ENCODE measurements at regions not wholly inside any gene's neighbourhood (a gene's known extent, or its start where the extent isn't known, plus 50 kb on each side); places are given as distances from the start of the nearest gene placed in this dataset.

DNA sequence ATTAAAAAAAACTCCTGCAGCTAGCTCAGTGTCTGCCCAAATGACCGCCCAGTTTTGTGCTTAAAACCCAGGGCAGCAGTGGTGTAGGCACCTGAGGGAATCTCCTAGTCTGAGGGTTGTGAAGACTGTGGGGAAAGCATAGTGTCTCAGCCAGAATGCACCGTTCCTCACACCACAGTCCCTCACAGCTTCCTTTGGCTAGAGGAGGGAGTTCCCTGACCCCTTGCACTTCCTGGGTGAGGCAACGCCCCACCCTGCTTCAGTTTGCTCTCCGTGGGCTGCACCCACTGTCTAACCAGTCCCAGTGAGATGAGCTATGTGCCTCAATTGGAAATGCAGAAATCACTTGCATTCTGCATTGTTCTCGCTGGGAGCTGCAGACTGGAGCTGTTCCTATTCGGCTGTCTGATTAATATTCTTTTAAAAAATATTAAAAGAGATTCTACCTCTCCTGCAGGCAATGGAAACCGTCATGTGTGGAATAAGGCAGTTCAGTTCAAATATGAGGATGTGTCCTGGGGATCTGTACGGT is 645.7 kb downstream of the FGF9 start:
- no peaks in the 10 kb centered on the region for H3K27me3 ChIP-seq (ENCODE audit: control insufficient read depth in 2 of 2, insufficient read depth in 2 of 2, low read length in 2 of 2)
- TF ChIP-seq JUN (IDR thresholded peaks at IDR 0.05; ENCODE audit: borderline replicate concordance, insufficient read depth, insufficient read length, low read depth) (no peak), POLR2AphosphoS5 (IDR thresholded peaks at IDR 0.05; ENCODE audit: insufficient read depth, low read depth, low read length) (no peak), EZH2 (IDR thresholded peaks at IDR 0.05; ENCODE audit: borderline replicate concordance, low read depth, low read length, severe bottlenecking) (no peak), MYC (IDR thresholded peaks at IDR 0.05; ENCODE audit: low read depth, low read length) (no peak), POLR2A (IDR thresholded peaks at IDR 0.05; ENCODE audit: low read depth, low read length) (no peak), FOS (IDR thresholded peaks at IDR 0.05; ENCODE audit: borderline replicate concordance, insufficient read depth, low read length) (no peak), GATA2 (IDR thresholded peaks at IDR 0.05; ENCODE audit: insufficient read depth, insufficient read length, low read depth, low read length) (no peak)
- TF ChIP-seq, protein P1, sequence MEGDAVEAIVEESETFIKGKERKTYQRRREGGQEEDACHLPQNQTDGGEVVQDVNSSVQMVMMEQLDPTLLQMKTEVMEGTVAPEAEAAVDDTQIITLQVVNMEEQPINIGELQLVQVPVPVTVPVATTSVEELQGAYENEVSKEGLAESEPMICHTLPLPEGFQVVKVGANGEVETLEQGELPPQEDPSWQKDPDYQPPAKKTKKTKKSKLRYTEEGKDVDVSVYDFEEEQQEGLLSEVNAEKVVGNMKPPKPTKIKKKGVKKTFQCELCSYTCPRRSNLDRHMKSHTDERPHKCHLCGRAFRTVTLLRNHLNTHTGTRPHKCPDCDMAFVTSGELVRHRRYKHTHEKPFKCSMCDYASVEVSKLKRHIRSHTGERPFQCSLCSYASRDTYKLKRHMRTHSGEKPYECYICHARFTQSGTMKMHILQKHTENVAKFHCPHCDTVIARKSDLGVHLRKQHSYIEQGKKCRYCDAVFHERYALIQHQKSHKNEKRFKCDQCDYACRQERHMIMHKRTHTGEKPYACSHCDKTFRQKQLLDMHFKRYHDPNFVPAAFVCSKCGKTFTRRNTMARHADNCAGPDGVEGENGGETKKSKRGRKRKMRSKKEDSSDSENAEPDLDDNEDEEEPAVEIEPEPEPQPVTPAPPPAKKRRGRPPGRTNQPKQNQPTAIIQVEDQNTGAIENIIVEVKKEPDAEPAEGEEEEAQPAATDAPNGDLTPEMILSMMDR (IDR thresholded peaks at IDR 0.05; ENCODE audit: extremely low read depth in 1 of 2, insufficient read depth in 1 of 2, low read depth in 1 of 2, low read length in 2 of 2), result no peak
- TF ChIP-seq, protein P2, sequence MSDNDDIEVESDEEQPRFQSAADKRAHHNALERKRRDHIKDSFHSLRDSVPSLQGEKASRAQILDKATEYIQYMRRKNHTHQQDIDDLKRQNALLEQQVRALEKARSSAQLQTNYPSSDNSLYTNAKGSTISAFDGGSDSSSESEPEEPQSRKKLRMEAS (IDR thresholded peaks at IDR 0.05; ENCODE audit: insufficient read depth, insufficient read length), result no peak
- no peak for FAIRE-seq

More for the DNA sequence above, 645.7 kb downstream of the FGF9 start:
- dilution Hi-C loops (cut with MboI; ENCODE audit: extremely low pct_ligation_motif_present, low sequenced_read_pairs), result no loop called here
- ChIA-PET POLR2A (no interaction called here), CTCF (no interaction called here)
- Histone ChIP-seq H3K4me3 (replicated peaks in 1 of 3; ENCODE audit: insufficient read depth in 1 of 3, low read depth in 1 of 3, low read length in 3 of 3) (no peak overlapping the region), H3K9me3 (replicated peaks; ENCODE audit: control insufficient read depth, insufficient read depth, low read length) (peaks cover 5% of the 10 kb centered on the region), H2AFZ (ENCODE audit: low read depth, low read length) (no peak overlapping the region), H3K4me2 (ENCODE audit: insufficient read depth, low read length) (no peak overlapping the region), H3K79me2 (ENCODE audit: control insufficient read depth, insufficient read depth, low read length) (no peaks in the 10 kb centered on the region), H4K20me1 (replicated peaks; ENCODE audit: control insufficient read depth, extremely low read depth, insufficient read depth, low read length) (no peaks in the 10 kb centered on the region), H3K4me1 (ENCODE audit: control insufficient read depth, extremely low read depth, insufficient read depth, low read length) (no peaks in the 10 kb centered on the region), H3K27ac (ENCODE audit: insufficient read depth, low read depth, low read length) (no peak overlapping the region), H3K9ac (replicated peaks; ENCODE audit: extremely low read depth, insufficient read depth, low read length) (no peak overlapping the region), H3K36me3 (ENCODE audit: control insufficient read depth in 2 of 2, extremely low read depth in 1 of 2, insufficient read depth in 2 of 2, low read length in 2 of 2) (no peaks in the 10 kb centered on the region), H3K9me1 (replicated peaks; ENCODE audit: control insufficient read depth, extremely low read depth, insufficient read depth, low read length) (no peaks in the 10 kb centered on the region)
- no peak for DNase-seq (ENCODE audit: low read depth, low spot score)
- intact Hi-C loops (cut with micrococcal nuclease), result no loop called here
- no TSS peak for BruUV-seq (replicated peaks)

Measured in endothelial cell of umbilical vein (primary cell).